OCI-LY7 (cell line): ENCODE measurements at regions not wholly inside any gene's neighbourhood (a gene's known extent, or its start where the extent isn't known, plus 50 kb on each side); places are given as distances from the start of the nearest gene placed in this dataset.

Experiments
- BruUV-seq: library from RNA; stranded (reverse); fragments of 400-500 nt; replicated peaks from 2 replicates; lab custom pipeline; 2021; lab: Mats Ljungman, UMichigan
- CTCF ChIA-PET: fragments of 300-600 bp; sonication (Branson Sonifier 250); formaldehyde crosslinking; loops from one replicate; lab custom pipeline; 2022; ENCODE audit warnings: antibody characterized with exemption; ENCODE audit not compliant: unreplicated experiment; lab: Charles Lee
- POLR2A ChIA-PET: fragments of 300-600 bp; sonication (Branson Sonifier 250); formaldehyde crosslinking; loops from one replicate; lab custom pipeline; 2022; ENCODE audit warnings: antibody characterized with exemption; lab: Charles Lee
- DNase-seq: peaks from one replicate; pipeline ENCODE4 v3.0.0-alpha.2; 2015; ENCODE audit warnings: low spot score
- H2AFZ ChIP-seq: fragments of 200-600 bp; sonication (generic), shearing (Covaris generic); 2 replicates; pipeline ENCODE4 v1.6.1; 2014; ENCODE audit warnings: mild to moderate bottlenecking, antibody characterized with exemption, low read length, moderate library complexity
- H3K27ac ChIP-seq: fragments of 200-600 bp; sonication (generic); 2 replicates; pipeline ENCODE4 v1.5.1; 2014; ENCODE audit warnings: mixed run types, low read depth, mild to moderate bottlenecking, moderate library complexity, low read length, inconsistent platforms; ENCODE audit not compliant: poor library complexity, severe bottlenecking
- H3K36me3 ChIP-seq: fragments of 200-600 bp; sonication (generic); 2 replicates; pipeline ENCODE4 v1.6.1; 2014; ENCODE audit warnings: mild to moderate bottlenecking, antibody characterized with exemption, low read length, moderate library complexity, mixed read lengths; ENCODE audit not compliant: insufficient read depth
- H3K4me1 ChIP-seq: fragments of 200-600 bp; sonication (generic); 2 replicates; pipeline ENCODE4 v1.5.1; 2014; ENCODE audit warnings: mild to moderate bottlenecking, low read length; ENCODE audit not compliant: insufficient read depth, poor library complexity, severe bottlenecking
- H3K4me2 ChIP-seq: fragments of 200-600 bp; sonication (generic); 2 replicates; pipeline ENCODE4 v1.6.1; 2014; ENCODE audit warnings: mild to moderate bottlenecking, low read length
- H3K4me3 ChIP-seq: fragments of 200-600 bp; sonication (generic); 2 replicates; pipeline ENCODE4 v1.5.1; 2014; ENCODE audit warnings: mild to moderate bottlenecking, low read depth, low read length; ENCODE audit not compliant: poor library complexity, severe bottlenecking
- H3K79me2 ChIP-seq: fragments of 200-600 bp; sonication (generic); 2 replicates; pipeline ENCODE4 v1.6.1; 2016; ENCODE audit warnings: low read depth, mild to moderate bottlenecking, low read length, moderate library complexity, mixed read lengths; ENCODE audit not compliant: insufficient read depth
- H3K9me2 ChIP-seq: fragments of 200-600 bp; sonication (generic); 2 replicates; pipeline ENCODE4 v1.6.1; 2016; ENCODE audit warnings: mild to moderate bottlenecking, low read length, mixed read lengths; ENCODE audit not compliant: insufficient read depth
- H3K9me3 ChIP-seq: fragments of 200-600 bp; sonication (generic); 2 replicates; pipeline ENCODE4 v1.6.1; 2014; ENCODE audit warnings: mild to moderate bottlenecking, mixed run types, low read length, mixed read lengths
- H4K20me1 ChIP-seq: fragments of 200-600 bp; sonication (generic); 2 replicates; pipeline ENCODE4 v1.6.1; 2014; ENCODE audit warnings: mild to moderate bottlenecking, antibody characterized with exemption, low read length, moderate library complexity, mixed read lengths; ENCODE audit not compliant: insufficient read depth
- EZH2phosphoT487 ChIP-seq: fragments of 200-600 bp; sonication (generic); IDR thresholded peaks from 2 replicates; pipeline ENCODE4 v1.6.1; 2018; ENCODE audit warnings: low read depth, borderline replicate concordance, mild to moderate bottlenecking, mixed run types, antibody characterized with exemption, low read length, moderate library complexity, mixed read lengths
- intact Hi-C: fragments of 100-400 bp; cut with micrococcal nuclease; formaldehyde crosslinking; loops from one replicate; pipeline ENCODE4 v1.10.0; 2022; ENCODE audit not compliant: unreplicated experiment
- TF ChIP-seq, protein P1 (sequence below): fragments of 200-600 bp; sonication (generic); conservative IDR thresholded peaks from 2 replicates; pipeline ENCODE4 v1.5.1; 2014; ENCODE audit warnings: mild to moderate bottlenecking, antibody characterized with exemption, low read length, moderate library complexity, mixed read lengths

- ChIA-PET POLR2A (no interaction called here), CTCF (no interaction called here)
- H3K4me2 ChIP-seq, result no peak overlapping the region
- H3K79me2 ChIP-seq, result no peaks in the 10 kb centered on the region
- intact Hi-C loops, result no loop called here
- DNase-seq, result no peak
- no peak overlapping the region for H3K27ac ChIP-seq
- H3K9me3 ChIP-seq, result no peaks in the 10 kb centered on the region
- TF ChIP-seq, protein P1, sequence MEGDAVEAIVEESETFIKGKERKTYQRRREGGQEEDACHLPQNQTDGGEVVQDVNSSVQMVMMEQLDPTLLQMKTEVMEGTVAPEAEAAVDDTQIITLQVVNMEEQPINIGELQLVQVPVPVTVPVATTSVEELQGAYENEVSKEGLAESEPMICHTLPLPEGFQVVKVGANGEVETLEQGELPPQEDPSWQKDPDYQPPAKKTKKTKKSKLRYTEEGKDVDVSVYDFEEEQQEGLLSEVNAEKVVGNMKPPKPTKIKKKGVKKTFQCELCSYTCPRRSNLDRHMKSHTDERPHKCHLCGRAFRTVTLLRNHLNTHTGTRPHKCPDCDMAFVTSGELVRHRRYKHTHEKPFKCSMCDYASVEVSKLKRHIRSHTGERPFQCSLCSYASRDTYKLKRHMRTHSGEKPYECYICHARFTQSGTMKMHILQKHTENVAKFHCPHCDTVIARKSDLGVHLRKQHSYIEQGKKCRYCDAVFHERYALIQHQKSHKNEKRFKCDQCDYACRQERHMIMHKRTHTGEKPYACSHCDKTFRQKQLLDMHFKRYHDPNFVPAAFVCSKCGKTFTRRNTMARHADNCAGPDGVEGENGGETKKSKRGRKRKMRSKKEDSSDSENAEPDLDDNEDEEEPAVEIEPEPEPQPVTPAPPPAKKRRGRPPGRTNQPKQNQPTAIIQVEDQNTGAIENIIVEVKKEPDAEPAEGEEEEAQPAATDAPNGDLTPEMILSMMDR, result no peak
- TF ChIP-seq EZH2phosphoT487, result no peak
- H3K9me2 ChIP-seq, result no peaks in the 10 kb centered on the region
- H2AFZ ChIP-seq, result no peak overlapping the region
- no peak overlapping the region for H3K4me3 ChIP-seq
- no peaks in the 10 kb centered on the region for H3K4me1 ChIP-seq
- H3K36me3 ChIP-seq, result no peaks in the 10 kb centered on the region
- no peaks in the 10 kb centered on the region for H4K20me1 ChIP-seq
- BruUV-seq, result no TSS peak
These were observed 141.8 kb downstream of the MXRA5 start for GRCh38 chrX:3204606-3205005.

DNA sequence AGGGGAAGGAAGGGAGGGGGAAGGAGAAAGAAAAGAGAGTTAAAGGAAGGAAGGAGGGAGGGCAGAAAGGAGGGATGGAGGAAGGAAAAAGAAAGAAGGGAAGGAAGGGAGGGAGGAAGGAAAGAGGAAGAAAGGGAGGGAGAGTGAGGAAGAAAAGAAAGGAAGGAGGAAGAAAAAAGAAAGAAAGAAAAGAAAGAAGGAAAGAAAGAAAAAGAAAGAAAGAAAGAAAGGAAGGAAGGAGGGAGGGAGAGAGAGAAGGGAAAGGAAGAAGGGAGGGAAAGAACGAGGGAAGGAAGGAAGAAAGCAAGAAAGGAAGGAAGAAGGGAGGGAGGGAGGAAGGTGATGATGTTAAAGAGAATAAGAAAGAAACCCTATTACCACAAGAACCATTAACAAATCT lies 150.6 kb downstream of the MXRA5 start:
- Histone ChIP-seq H3K36me3 (no peaks in the 10 kb centered on the region), H3K4me2 (no peak overlapping the region), H3K4me3 (no peak overlapping the region), H2AFZ (no peak overlapping the region), H3K79me2 (no peaks in the 10 kb centered on the region), H4K20me1 (no peaks in the 10 kb centered on the region), H3K27ac (no peak overlapping the region), H3K4me1 (no peaks in the 10 kb centered on the region), H3K9me2 (no peaks in the 10 kb centered on the region), H3K9me3 (no peaks in the 10 kb centered on the region)
- no TSS peak for BruUV-seq
- ChIA-PET POLR2A (no interaction called here), CTCF (no interaction called here)
- intact Hi-C loops, result no loop called here
- TF ChIP-seq, protein P1, result no peak
- no peak for TF ChIP-seq EZH2phosphoT487
- no peak for DNase-seq

- intact Hi-C loops, result no loop called here
- no peaks in the 10 kb centered on the region for H3K4me1 ChIP-seq
- BruUV-seq, result no TSS peak
These were observed 151.6 kb downstream of the ARSF start for GRCh38 chrX:3192835-3193234.

More at GRCh38 chrX:3192835-3193234, 151.6 kb downstream of the ARSF start:
- ChIA-PET POLR2A (no interaction called here), CTCF (no interaction called here)
- no peaks in the 10 kb centered on the region for H3K79me2 ChIP-seq
- TF ChIP-seq EZH2phosphoT487, result no peak
- TF ChIP-seq, protein P1, result no peak
- H3K4me3 ChIP-seq, result no peak overlapping the region
- H3K36me3 ChIP-seq, result no peaks in the 10 kb centered on the region
- H3K9me2 ChIP-seq, result no peaks in the 10 kb centered on the region
- H3K9me3 ChIP-seq, result no peaks in the 10 kb centered on the region
- H2AFZ ChIP-seq, result no peak overlapping the region
- no peak overlapping the region for H3K27ac ChIP-seq
- DNase-seq, result no peak
- H3K4me2 ChIP-seq, result no peak overlapping the region
- H4K20me1 ChIP-seq, result no peaks in the 10 kb centered on the region
